GM19043 (cell line): ENCODE measurements at regions not wholly inside any gene's neighbourhood (a gene's known extent, or its start where the extent isn't known, plus 50 kb on each side); places are given as distances from the start of the nearest gene placed in this dataset.
"Not testable (repeated sequence)": the region's sequence is repeated elsewhere in the genome, so short reads cannot be mapped to it uniquely, and the experiment has no call there.

ENCODE experiments used
- ATAC-seq: cut with Tn5 transposase; IDR thresholded peaks from one replicate; pipeline ENCODE4 v1.9.1; 2021; ENCODE audit warnings: low read depth; ENCODE audit not compliant: unreplicated experiment

DNA sequence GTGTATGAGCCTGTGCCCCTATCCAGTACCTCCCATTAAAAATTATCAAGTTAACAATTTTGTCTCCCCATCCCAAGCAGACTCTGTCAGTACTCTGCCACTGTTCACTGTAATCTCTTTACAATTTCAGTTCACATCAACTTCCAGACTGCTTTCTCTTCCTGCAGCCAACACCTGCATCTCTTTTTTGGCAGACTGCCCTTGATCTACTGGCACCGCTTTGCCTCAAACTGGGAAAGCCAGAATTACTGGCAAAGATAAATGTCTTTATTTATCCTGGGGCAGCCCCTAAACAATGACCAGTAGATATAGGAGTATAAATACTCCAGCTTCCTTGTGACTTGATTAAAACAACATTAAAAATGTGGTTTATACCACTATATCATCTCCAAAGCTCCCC is 494.1 kb downstream of the ZNF385D start:
- ATAC-seq: no peak

DNA sequence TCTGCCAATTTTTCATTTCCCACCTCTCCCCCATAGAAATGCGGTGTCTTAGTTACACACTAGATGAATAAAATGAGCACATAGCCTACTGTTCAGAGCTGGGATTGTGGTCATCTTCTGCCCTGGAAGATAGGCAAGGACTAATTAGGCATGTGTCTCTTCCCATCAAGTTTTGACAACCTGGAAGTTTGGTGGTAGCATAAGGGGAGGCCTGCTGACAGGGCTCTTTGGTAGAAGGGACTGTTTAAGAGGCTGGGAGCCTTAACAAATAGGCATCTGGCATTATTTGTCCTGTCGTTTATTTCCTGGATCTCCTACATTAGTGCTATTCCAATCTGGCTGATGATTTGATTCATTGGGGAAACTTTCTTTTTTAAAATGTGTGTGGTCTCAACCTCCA is 512.3 kb downstream of the ZNF385D start:
- no peak for ATAC-seq

DNA sequence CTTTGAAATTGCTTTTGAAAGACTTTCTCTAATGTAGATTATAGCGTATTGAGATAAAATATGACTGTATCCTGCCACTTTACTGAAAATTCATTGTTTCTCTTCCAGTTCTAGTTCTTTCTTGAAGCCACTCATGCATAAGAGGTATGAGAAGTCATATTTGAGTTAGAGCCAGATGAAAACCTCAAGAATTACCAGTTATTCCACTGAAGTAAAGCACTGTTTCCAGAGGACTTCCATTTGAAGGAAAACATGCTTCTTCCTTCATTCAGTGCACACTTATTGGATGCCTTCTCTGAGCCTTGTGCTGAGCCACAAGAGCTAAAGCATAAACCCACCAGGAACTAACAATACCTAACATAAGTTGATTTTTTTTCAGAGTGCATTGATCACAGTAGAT is 513.4 kb downstream of the ZNF385D start:
- no peak for ATAC-seq

DNA sequence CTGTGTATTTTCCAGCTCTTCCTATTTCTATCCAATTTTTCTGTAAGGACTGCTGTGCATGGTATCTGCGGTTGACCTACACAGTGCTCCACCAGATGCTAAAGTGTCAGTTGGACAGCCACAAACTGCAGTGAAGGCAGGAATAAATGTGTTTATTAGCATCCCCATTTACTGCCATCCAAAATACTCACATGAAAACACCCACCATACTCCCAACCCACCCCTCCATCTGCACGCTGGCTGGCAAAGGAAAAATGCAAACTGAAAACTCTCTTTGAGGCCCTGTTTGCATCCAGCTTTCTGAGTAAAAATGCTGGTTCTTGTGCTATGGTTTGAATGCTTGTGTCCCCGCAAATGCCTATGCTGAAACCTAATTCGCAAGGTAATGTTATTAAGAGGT is 515.5 kb downstream of the ZNF385D start:
- ATAC-seq: no peak

DNA sequence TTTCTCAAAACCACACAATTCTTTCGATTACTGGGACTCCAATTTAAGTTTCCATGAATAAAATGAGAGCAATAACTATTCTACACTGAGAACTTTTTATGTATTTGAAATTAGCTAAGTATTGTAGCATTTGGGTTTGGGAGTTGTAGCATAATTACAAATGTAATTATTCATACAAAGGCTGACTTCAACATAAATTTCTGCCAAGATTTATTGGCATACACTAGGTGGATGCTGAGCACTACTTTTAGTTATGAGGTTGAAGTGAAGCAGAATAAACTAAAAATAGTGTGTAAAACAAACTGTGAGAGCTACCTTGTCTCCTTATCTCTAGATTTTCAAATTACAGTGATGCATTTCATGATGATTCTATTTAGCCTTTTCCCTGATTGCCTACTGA is 516.1 kb downstream of the ZNF385D start:
- no peak for ATAC-seq

DNA sequence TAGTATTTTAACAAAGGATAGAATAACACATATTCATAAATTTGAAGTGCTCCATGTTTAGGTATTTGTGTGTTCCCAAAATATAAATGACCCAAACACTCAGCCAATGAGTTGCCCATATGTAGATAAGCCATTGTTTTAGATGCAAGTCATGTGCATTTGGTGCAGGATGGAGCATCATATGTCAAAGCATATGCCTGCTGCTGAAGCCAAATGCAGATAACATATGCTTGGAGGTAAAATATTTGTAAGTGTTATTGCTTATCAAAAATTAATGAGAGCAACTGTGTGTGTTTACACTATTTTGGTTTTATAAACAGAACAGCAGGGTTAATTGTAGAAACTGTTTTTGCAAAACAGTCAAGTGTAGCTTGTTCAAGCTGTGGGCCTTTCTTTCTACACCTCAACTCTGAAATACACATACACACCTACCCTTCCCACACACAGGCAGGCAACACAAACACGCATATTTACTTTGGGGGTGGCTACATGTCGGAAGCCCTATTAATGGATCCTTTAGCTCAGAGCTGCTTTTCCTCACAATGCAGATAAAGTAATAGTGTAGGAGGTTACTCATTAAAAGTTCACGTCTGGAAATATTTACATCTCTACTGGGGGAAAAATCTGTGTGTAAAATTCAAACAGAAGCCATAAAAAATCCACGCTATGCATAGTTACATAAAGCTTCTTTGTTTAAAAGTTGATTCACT is 521.4 kb downstream of the ZNF385D start:
- no peak for ATAC-seq

DNA sequence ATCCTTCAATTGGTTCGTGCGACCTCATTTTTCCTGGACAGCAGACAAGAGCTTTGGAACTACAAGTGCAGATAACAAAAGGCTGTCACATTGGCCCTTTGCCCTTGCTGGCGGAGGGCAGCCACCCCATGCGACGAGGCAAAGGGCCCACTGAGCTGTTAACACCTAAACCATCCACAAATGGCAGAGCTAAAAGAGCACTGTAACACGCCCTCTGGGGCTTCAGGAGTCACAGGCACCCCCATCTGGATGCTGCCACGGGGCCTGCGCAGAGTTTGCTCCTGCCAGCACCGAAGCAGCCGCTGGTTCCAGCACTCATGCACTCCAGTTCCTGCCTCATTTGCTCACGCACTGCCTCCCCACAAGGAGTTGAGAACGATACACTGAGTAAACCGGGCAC is 524.9 kb downstream of the ZNF385D start:
- ATAC-seq: no peak

DNA sequence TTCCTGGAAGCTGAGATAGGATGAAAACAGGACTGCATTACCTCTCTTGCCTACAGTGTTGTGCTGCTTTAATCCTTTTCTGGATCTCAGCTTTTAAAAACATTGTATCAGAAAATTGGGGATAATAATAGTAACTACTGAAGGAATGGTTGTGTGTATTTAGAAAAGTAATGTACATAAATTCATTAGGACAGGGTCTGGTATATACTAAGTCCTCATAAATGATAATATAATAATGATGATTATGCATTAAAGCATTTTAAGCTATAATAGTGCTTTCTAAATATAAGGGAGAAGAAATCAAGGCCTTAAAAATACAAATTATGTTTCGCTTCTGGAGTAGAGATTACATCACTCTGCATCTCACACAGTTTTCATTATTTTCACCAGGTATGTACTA is 530.1 kb downstream of the ZNF385D start:
- no peak for ATAC-seq

DNA sequence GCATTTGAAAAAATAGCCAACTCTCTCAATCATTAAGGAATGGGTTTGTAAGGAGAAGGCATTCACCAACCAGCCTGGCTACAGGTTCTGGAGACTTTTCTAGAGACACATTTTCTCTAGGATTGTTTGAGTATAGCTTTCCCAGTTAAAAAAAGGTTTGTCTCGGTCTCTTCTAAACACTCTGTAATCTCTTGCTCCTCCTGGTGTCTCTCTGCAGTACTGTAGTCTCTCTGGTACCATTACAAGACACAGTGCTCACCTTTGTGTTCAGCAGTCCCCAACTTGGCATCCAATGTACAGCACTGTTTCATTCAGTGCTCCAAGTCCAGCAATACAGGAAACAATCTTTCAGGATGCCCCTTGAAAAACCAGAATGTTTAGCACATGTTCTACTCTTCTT is 534.4 kb downstream of the ZNF385D start:
- no peak for ATAC-seq

DNA sequence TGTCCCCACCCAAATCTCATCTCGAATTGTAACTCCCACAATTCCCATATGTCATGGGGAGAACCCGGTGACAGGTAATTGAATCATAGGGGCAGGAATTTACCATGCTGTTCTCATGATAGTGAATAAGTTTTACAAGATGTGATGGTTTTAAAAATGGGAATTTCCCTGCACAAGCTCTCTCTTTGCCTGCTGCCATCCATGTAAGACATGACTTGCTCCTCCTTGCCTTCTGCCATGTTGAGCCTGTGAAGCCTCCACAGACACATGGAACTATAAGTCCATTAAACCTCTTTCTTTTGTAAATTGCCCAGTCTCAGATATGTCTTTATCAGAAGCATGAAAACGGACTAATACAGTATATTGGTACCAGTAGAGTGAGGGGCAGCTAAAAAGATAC is 546.9 kb downstream of the ZNF385D start:
- ATAC-seq: not testable (repeated sequence)

DNA sequence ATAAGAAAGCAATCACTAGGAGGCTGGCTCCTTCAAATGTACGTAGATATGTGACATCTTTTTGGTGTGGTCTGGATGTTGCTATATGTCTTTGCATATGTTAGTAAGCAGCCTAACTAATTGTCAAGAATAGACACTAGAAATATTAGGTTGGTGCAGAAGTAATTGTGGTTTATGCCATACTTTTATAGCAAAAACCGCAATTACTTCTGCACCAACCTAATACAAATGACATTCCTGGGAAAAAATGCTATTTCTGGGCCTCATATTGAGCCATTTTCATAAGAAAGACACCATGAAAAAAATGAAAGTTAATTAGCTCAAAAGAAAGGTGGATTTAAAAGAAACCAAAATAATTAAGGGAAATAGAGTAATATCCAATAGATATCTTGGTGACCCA is 555.8 kb downstream of the ZNF385D start:
- no peak for ATAC-seq

DNA sequence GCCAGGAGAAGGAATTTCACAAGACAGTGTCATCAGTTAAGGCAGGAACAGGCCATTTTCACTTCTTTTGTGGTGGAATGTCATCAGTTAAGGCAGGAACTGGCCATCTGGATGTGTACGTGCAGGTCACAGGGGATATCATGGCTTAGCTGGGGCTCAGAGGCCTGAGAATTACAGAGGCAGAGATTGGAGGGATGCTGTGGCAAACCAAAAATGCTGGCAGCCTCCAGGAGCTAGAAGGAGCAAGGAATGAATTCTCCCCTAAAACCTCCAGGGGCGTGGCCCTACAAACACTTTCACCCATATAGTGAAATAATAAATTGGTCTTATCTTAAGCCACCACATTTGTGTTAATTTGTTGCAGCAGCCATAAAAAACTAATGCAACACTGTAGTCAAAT is 557.0 kb downstream of the ZNF385D start:
- ATAC-seq: not testable (repeated sequence)

DNA sequence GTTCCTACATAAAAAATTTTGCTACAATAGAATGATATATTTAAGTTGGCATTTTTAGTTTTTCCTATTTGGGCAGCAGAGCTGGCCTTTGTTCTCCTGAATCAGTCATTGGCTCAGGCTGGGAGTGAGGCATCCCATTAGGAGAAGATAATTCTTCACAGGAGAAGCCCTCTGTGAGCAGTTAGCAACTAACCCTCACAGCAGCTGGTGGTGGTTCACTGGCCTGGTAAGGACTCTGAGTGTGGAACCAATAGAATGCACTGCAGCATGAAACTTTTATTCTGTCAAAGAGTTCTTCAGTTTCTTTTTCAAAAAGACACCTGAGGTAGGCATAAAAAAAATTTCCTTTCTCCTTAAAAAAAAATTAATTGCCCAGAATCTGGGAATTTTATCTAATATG is 562.6 kb downstream of the ZNF385D start:
- no peak for ATAC-seq

DNA sequence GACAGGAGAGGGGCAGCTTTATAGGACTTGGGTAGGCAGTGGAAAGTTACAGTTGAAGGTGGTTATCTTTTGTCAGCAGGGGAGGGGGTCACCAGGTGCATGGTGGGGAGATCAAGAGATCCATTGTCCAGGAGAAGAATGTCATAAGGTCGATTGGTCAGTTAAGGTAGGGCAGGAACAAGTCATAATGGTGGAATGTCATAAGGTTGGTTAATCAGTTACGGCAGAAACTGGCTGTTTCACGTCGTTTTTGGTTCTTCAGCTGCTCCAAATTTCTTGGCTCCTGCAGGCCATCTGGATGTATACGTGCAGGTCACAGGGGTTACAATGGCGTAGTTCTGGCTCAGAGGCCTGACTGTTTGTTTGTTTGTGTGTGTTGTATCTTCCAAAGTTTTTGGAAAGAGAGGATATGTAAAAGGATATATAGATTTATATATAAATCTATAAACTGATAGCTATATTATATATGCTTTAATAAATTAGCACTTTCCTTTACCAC is 565.1 kb downstream of the ZNF385D start:
- ATAC-seq: no peak

DNA sequence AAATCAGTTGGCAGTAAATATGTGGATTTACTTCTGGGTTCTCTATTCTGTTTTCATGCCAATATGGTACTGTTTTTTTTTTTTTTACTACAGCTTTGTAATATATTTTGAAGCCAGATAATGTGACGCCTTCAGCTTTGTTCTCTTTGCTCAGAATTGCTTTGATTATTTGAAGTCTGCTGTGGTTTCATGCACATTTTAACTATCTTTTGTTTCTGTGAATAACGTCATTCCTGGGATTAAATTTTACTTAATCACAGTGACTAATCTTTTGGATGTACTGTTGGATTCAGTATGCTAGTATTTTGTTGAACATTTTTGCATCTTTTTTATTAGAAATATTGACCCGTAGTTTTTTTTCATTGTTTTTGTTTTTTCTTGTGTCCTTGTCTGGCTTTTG is 576.5 kb downstream of the ZNF385D start:
- ATAC-seq: no peak

DNA sequence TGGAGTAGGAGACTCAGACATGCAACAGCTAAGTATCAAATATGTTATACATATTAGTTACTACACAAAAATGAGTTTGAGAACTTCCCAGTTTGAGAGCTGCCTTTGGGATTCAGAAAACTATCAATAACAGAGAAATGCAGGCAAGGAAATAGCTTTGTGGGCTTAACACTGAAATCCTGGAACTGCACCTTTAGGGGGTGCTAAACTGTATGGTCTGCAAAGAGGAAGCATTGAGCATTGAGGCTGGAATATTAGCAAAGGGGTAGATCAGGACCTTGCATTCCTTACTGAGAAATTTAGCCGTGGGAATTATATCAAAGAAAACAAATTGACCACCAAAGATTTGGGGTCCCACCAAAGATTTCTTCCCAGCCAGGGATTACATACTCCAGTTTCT is 580.0 kb downstream of the ZNF385D start:
- no peak for ATAC-seq

DNA sequence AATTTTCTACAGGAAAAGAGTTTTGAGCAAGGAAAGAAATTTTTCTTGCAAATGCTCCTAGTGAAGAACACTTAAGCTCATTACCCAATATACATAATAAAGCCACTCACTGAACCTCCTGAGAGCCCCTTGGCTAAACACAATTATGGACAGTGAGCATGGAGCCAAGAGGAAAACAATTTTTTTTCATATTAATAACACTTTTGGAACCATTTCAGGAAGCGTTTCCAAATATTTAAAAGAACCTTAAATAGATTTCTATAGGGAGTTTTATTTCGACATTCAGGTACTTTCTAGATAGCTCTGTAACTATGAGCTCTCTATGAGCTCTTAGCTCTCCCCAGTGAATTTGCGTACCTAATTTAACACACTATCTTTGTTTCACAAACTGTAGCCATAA is 581.1 kb downstream of the ZNF385D start:
- ATAC-seq: no peak

DNA sequence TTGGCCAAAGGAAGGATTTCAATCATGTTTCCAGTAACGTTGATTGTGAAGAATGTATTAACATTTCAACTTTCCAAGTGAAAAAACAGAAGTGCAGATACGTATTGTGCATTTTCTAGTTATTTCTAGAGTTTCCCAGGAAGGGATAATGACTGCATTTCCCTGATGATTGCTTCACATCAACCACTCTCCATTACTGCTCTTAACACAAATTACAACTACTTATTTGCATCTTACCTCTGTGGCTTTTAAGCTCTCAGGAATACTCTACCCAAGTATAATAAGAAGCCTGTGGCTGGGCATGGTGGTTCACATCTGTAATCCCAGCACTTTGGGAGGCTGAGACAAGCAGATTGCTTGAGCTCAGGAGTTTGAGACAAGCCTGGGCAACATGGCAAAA is 582.5 kb downstream of the ZNF385D start:
- no peak for ATAC-seq

DNA sequence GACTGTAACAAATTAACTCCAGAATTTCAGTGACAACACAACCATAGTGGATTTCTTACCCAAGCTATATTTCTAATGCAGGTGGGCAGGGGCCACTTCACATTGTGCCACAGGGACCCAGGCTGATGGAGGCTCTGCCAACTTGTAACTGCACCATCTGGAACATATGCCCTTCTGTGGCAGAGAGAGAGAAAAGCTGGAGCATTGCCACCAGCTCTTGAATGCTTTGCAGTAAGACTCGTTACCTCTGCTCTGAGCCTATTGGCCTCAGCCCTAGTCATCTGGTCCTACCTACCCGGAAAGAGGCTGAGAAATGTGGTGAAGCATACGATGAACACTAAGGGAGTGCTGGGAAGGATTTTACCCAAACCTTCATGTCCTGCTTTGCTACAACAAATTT is 587.1 kb downstream of the ZNF385D start:
- no peak for ATAC-seq

DNA sequence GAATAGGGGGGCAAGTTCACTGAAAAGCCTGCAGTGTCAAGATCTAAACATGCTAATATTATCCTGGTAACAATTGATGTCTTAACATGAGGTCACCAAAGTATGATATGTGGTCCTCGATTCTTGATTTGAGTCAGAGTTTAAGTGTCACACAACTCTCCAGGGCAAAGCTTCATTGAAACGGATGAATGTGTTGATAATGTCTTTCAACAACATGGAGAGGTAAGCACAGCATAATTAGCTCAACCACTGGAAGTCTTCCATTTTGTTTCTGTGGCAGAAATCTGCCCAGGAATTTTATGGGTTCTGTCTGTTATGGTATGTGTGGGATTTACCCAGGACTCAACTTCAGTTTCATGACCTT is 591.5 kb downstream of the ZNF385D start:
- no peak for ATAC-seq

DNA sequence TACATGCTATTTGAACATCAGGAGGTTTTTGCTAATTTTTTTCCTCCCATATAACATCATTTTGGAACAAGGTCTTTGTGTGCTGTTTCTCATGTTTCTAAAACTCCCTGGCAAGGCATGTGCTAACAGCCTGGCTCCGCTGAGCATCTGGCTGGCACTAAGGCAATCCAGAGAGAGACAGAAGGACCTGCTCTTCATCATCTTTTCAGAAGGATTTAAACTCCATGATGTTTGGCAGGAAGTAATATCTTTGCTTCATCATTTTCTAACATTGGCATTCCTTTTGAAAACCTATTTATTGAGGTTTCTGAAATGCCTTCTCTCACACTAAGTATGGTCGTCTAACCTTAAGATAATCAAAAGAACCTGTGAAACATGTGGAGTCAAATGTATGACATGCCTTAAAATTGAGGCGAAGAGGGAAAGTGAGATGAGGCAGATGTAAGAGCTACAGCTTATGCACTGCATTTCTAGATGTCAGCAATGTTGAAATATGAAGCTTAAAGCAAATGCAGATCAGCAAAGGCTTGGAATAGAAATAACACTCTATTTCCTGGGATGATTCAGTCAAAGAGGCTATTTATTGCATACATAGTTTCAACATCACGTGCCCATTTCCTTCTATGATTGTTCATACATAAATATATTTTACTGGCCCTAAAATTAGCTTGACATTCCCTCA is 592.0 kb downstream of the ZNF385D start:
- ATAC-seq: no peak

DNA sequence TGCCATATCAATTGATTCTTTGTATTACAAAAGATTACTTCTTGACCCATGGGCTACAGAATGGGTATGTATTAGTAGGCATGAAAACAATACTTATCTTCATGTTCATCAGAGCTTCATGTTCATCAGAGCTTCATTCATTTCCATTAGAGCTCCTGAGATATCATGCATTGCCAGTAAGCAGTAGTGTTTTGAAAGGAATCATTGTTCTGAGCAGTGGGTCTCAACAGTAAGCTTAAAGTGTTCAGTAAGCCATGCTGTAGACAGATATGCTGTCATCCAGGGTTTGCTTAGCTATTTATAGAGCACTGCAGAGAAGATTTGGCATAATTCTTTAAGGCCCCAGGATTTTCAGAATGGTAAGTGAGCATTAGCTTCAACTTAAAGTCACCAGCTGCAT is 596.1 kb downstream of the ZNF385D start:
- no peak for ATAC-seq
